ENCODE measurements at regions not wholly inside any gene's neighbourhood (a gene's known extent, or its start where the extent isn't known, plus 50 kb on each side); places are given as distances from the start of the nearest gene placed in this dataset.
"Not testable (repeated sequence)": the region's sequence is repeated elsewhere in the genome, so short reads cannot be mapped to it uniquely, and the experiment has no call there.

DNA sequence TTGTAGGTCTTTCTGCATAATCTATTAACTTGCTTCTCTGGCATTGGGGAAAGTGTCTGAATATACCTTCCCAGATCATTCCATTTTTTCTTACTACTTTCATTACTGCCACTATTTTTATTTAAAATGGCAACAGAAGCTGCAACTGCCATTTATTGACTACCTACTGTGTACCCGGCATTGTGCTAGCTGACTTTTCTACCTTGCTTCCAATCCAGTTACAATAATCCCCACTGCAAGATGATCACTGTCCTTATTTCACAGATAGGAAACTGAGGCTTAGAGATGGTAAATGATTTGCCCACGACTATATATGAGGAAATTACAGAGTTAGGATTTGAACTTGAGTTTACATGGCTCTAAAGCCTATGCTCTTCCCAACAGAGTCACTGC is 129.0 kb downstream of the MAP3K7 start:
- H3K4me3 ChIP-seq (ENCODE audit: low read depth, low read length) = no peak overlapping the region
- TF ChIP-seq, protein P1, sequence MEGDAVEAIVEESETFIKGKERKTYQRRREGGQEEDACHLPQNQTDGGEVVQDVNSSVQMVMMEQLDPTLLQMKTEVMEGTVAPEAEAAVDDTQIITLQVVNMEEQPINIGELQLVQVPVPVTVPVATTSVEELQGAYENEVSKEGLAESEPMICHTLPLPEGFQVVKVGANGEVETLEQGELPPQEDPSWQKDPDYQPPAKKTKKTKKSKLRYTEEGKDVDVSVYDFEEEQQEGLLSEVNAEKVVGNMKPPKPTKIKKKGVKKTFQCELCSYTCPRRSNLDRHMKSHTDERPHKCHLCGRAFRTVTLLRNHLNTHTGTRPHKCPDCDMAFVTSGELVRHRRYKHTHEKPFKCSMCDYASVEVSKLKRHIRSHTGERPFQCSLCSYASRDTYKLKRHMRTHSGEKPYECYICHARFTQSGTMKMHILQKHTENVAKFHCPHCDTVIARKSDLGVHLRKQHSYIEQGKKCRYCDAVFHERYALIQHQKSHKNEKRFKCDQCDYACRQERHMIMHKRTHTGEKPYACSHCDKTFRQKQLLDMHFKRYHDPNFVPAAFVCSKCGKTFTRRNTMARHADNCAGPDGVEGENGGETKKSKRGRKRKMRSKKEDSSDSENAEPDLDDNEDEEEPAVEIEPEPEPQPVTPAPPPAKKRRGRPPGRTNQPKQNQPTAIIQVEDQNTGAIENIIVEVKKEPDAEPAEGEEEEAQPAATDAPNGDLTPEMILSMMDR (IDR thresholded peaks at IDR 0.05; ENCODE audit: control insufficient read depth, extremely low read depth, insufficient read depth) = no peak
- no peak for DNase-seq (ENCODE audit: low read depth)

DNA sequence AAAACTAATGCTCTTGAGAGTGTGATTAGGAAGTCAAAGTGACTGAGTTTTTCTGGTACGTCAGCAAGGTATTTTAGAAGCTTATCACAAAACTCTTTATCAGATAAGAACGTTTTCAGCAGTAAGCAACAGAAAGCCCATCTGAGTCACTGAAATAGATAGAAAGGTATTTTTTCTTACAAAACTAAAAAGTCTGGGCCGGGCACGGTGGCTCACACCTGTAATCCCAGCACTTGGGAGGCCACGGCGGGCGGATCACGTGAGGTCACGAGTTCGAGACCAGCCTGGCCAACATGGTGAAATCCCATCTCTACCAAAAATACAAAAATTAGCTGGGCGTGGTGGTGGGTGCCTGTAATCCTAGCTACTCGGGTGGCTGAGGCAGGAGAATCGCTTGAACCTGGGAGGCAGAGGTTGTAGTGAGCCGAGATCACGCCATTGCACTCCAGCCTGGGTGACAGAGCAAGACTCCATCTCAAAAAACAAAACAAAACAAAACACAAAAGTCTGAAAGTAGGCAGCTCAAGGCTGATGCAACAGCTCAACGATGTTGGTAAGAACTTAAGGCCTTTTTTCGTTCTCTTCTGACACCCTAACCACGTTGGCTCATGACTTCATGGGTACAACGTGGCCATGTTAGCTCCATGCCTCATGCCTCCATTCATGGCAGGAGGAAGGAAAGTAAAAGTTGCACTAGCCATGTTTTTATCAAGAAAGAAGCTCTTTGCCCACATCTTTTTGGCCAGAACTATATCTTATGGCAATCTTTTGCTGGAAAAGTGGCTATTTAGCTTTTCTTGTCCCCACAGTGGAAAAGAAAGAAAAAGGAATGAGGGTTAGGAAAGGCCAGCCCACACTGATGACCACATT is 129.6 kb downstream of the MAP3K7 start:
- not testable (repeated sequence) for DNase-seq (ENCODE audit: low read depth); H3K4me3 ChIP-seq (ENCODE audit: low read depth, low read length)

DNA sequence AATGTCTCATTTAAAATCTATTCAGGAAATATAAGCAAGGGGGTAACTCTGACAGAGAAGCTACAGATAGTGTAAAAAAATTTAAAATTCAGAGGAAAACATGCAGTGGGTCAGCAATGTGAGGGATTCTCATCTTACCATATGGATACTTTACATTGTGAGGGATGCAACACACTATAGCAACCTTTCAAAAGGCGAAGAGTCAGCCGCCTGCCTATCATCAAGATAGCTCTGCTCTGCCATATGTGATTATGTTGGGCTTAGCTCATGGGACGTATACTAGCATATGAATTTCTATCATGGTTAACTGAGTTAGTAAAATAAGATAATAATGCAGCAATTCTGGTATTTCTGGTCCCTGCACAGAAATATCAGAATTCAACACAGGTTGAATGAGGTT is 130.9 kb downstream of the MAP3K7 start:
- TF ChIP-seq, protein P1 (IDR thresholded peaks at IDR 0.05; ENCODE audit: control insufficient read depth, extremely low read depth, insufficient read depth) = no peak
- DNase-seq (ENCODE audit: low read depth) = no peak
- no peak overlapping the region for H3K4me3 ChIP-seq (ENCODE audit: low read depth, low read length)

DNA sequence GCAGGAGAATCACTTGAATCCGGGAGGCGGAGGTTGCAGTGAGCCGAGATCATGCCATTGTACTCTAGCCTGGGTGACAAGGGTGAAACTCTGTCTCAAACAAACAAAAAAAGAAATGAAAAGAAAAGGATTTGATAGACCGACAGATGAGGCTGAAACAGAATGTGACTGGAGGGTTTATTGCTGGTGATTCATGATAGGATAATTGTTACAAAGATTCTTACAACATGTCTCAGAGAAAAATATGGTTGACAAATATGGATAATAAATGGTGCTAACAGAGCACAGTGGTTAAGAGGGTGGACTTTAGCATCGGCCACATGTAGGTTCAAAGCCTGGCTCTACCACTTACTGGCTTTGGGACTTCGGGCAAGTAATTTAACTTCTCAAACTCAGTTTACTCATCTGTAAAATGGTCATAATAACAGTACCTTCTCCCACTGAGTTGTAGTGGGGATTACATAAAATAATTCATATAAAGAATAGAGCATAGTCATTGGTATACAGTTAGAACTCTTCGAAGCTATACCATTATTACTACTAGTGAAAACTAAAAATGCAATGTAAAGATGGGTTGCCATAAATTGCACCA is 131.9 kb downstream of the MAP3K7 start:
- H3K4me3 ChIP-seq (ENCODE audit: low read depth, low read length) = no peak overlapping the region
- no peak for DNase-seq (ENCODE audit: low read depth)
- TF ChIP-seq, protein P1 (IDR thresholded peaks at IDR 0.05; ENCODE audit: control insufficient read depth, extremely low read depth, insufficient read depth) = no peak

DNA sequence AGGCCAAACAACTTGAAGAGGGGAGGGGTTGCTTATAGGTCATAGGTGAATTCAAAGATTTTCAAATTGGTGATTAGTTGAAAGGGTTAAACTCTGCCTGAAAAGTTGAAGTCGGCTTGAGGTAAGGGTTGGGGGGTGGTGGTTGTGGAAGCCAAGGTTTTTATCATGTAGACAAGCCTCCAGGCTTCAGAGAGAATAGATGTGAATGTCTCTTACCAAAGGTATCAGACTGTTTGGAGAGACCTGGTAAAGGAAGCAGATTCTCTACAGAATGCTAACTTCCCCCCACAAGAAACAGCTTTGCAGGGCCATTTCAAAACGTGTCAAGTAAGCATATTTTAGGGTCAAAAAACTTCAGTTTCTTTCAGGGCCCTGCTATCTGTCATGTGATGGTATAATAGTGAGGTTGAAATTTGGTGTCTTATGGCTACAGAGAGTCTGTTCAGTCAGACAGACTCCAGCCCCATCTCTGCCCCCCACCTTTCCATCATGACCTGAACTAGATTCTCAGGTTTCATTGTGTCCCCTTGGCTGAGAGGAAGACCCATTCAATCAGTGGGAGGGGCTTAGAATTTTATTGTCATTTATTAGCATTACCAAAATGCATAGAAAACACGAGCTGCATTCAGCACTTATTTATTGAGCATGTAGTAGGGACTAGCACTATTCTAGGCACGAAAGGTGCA is 136.5 kb downstream of the MAP3K7 start:
- no peak overlapping the region for H3K4me3 ChIP-seq (ENCODE audit: low read depth, low read length)
- TF ChIP-seq, protein P1 (IDR thresholded peaks at IDR 0.05; ENCODE audit: control insufficient read depth, extremely low read depth, insufficient read depth) = no peak
- no peak for DNase-seq (ENCODE audit: low read depth)

DNA sequence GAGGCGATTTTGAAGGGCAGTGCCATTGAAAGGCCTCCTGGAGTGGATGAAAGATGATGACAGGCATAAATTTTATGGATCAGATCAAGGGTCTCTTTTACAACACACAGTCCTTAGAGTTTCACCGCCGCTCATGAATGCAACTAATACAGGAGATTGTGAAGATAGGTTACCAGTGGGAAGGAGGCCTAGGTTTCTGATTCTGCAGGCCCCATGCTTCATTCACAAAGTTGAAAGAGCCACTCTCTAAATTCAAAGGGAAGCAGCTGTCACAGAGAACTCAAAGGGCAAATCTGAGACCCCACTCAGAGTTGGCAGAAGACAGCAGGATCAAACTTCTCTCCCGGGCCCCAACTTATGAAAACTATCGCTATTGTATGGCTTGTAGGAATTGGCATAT is 137.6 kb downstream of the MAP3K7 start:
- no peak overlapping the region for H3K4me3 ChIP-seq (ENCODE audit: low read depth, low read length)
- TF ChIP-seq, protein P1 (IDR thresholded peaks at IDR 0.05; ENCODE audit: control insufficient read depth, extremely low read depth, insufficient read depth) = no peak
- no peak for DNase-seq (ENCODE audit: low read depth)

DNA sequence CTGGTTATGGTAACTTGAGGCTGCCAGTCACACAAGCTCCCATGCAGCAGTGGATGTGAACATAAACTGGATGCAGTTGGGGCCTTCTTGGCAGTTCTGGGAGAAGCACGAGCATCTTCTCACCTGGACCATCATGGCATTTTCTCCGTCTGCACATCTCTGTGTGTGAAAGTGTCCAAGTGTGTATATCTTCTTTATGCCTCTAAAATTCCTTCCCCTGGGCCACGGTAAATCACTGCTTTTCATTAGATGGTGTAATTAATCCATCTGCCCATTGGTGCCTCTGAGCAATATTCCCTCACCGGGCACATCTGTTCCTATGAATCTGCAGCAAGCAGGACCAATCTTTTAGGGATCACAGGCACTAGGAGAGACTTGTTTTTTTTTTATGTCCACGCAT is 138.0 kb downstream of the MAP3K7 start:
- TF ChIP-seq, protein P1 (IDR thresholded peaks at IDR 0.05; ENCODE audit: control insufficient read depth, extremely low read depth, insufficient read depth) = no peak
- DNase-seq (ENCODE audit: low read depth) = no peak
- no peak overlapping the region for H3K4me3 ChIP-seq (ENCODE audit: low read depth, low read length)
